ENCODE measurements at regions not wholly inside any gene's neighbourhood (a gene's known extent, or its start where the extent isn't known, plus 50 kb on each side); places are given as distances from the start of the nearest gene placed in this dataset.

GRCh38 chr21:26405735-26406361, 167.2 kb downstream of the CYYR1 start:
- H3K4me1 Mint-ChIP-seq (ENCODE audit: low read depth, unreplicated experiment), result peaks cover 11% of the 10 kb centered on the region
- BruUV-seq (replicated peaks), result no TSS peak
- TF ChIP-seq, protein P1, sequence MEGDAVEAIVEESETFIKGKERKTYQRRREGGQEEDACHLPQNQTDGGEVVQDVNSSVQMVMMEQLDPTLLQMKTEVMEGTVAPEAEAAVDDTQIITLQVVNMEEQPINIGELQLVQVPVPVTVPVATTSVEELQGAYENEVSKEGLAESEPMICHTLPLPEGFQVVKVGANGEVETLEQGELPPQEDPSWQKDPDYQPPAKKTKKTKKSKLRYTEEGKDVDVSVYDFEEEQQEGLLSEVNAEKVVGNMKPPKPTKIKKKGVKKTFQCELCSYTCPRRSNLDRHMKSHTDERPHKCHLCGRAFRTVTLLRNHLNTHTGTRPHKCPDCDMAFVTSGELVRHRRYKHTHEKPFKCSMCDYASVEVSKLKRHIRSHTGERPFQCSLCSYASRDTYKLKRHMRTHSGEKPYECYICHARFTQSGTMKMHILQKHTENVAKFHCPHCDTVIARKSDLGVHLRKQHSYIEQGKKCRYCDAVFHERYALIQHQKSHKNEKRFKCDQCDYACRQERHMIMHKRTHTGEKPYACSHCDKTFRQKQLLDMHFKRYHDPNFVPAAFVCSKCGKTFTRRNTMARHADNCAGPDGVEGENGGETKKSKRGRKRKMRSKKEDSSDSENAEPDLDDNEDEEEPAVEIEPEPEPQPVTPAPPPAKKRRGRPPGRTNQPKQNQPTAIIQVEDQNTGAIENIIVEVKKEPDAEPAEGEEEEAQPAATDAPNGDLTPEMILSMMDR (IDR thresholded peaks at IDR 0.05; ENCODE audit: unreplicated experiment), result no peak
- H3K36me3 Mint-ChIP-seq (ENCODE audit: insufficient read depth, unreplicated experiment), result no peaks in the 10 kb centered on the region
- H3K4me3 Mint-ChIP-seq (ENCODE audit: low read depth, unreplicated experiment), result peak overlapping the region; percentile 25
- intact Hi-C loops (cut with micrococcal nuclease; ENCODE audit: unreplicated experiment), result no loop called here
- H3K27me3 Mint-ChIP-seq (ENCODE audit: unreplicated experiment), result no peaks in the 10 kb centered on the region
- CTCF ChIA-PET, result interaction anchor here (0.5 kb wide), 1 partner anchor 244 kb away, joined by 3 read pairs; no protein-coding TSS in a partner anchor
- peaks cover 2% of the 10 kb centered on the region for H3K9me3 Mint-ChIP-seq (ENCODE audit: low read depth, unreplicated experiment)
- peak; percentile 11 for DNase-seq
- H3K27ac Mint-ChIP-seq (ENCODE audit: unreplicated experiment), result no peak overlapping the region

GRCh38 chr21:26405071-26405470, 168.0 kb downstream of the CYYR1 start:
- no peak overlapping the region for H3K27ac Mint-ChIP-seq (ENCODE audit: unreplicated experiment)
- no peak for DNase-seq
- no peaks in the 10 kb centered on the region for H3K36me3 Mint-ChIP-seq (ENCODE audit: insufficient read depth, unreplicated experiment)
- no peak overlapping the region for H3K4me3 Mint-ChIP-seq (ENCODE audit: low read depth, unreplicated experiment)
- no peaks in the 10 kb centered on the region for H3K27me3 Mint-ChIP-seq (ENCODE audit: unreplicated experiment)
- TF ChIP-seq, protein P1 (IDR thresholded peaks at IDR 0.05; ENCODE audit: unreplicated experiment), result no peak
- intact Hi-C loops (cut with micrococcal nuclease; ENCODE audit: unreplicated experiment), result no loop called here
- peaks cover 11% of the 10 kb centered on the region for H3K4me1 Mint-ChIP-seq (ENCODE audit: low read depth, unreplicated experiment)
- BruUV-seq (replicated peaks), result no TSS peak
- peaks cover 2% of the 10 kb centered on the region for H3K9me3 Mint-ChIP-seq (ENCODE audit: low read depth, unreplicated experiment)
- CTCF ChIA-PET, result no interaction called here

GRCh38 chr21:26404288-26404687, 168.8 kb downstream of the CYYR1 start:
- H3K4me1 Mint-ChIP-seq (ENCODE audit: low read depth, unreplicated experiment), result peaks cover 11% of the 10 kb centered on the region
- H3K36me3 Mint-ChIP-seq (ENCODE audit: insufficient read depth, unreplicated experiment), result no peaks in the 10 kb centered on the region
- no peak for DNase-seq
- no peak overlapping the region for H3K4me3 Mint-ChIP-seq (ENCODE audit: low read depth, unreplicated experiment)
- no TSS peak for BruUV-seq (replicated peaks)
- no peaks in the 10 kb centered on the region for H3K27me3 Mint-ChIP-seq (ENCODE audit: unreplicated experiment)
- H3K9me3 Mint-ChIP-seq (ENCODE audit: low read depth, unreplicated experiment), result peaks cover 2% of the 10 kb centered on the region
- intact Hi-C loops (cut with micrococcal nuclease; ENCODE audit: unreplicated experiment), result no loop called here
- no peak overlapping the region for H3K27ac Mint-ChIP-seq (ENCODE audit: unreplicated experiment)
- CTCF ChIA-PET, result no interaction called here
- TF ChIP-seq, protein P1 (IDR thresholded peaks at IDR 0.05; ENCODE audit: unreplicated experiment), result no peak

- CTCF ChIA-PET, result no interaction called here
- Mint-ChIP-seq H3K9me3 (ENCODE audit: low read depth, unreplicated experiment) (peaks cover 2% of the 10 kb centered on the region), H3K27ac (ENCODE audit: unreplicated experiment) (no peak overlapping the region), H3K4me3 (ENCODE audit: low read depth, unreplicated experiment) (no peak overlapping the region), H3K27me3 (ENCODE audit: unreplicated experiment) (no peaks in the 10 kb centered on the region), H3K4me1 (ENCODE audit: low read depth, unreplicated experiment) (peaks cover 11% of the 10 kb centered on the region), H3K36me3 (ENCODE audit: insufficient read depth, unreplicated experiment) (no peaks in the 10 kb centered on the region)
- BruUV-seq (replicated peaks), result no TSS peak
- intact Hi-C loops (cut with micrococcal nuclease; ENCODE audit: unreplicated experiment), result no loop called here
- TF ChIP-seq, protein P1 (IDR thresholded peaks at IDR 0.05; ENCODE audit: unreplicated experiment), result no peak
- no peak for DNase-seq
Observed at GRCh38 chr21:26403321-26403720, 169.8 kb downstream of the CYYR1 start.

Data from Calu3 (cell line).